ENCODE measurements at regions not wholly inside any gene's neighbourhood (a gene's known extent, or its start where the extent isn't known, plus 50 kb on each side); places are given as distances from the start of the nearest gene placed in this dataset.
"Not testable (repeated sequence)": the region's sequence is repeated elsewhere in the genome, so short reads cannot be mapped to it uniquely, and the experiment has no call there.

GRCh38 chrX:125089761-125090445 is 229.8 kb upstream of the TEX13C start:
- no peak for ATAC-seq
- no peak for DNase-seq (ENCODE audit: low spot score)

- no peak for DNase-seq (ENCODE audit: low spot score)
These were observed 225.8 kb upstream of the TEX13C start for GRCh38 chrX:125093852-125094251.

GRCh38 chrX:125094901-125095300 is 224.8 kb upstream of the TEX13C start:
- no peak for ATAC-seq
- no peak for DNase-seq (ENCODE audit: low spot score)

More at GRCh38 chrX:125093852-125094251, 225.8 kb upstream of the TEX13C start:
- ATAC-seq, result no peak

- DNase-seq (ENCODE audit: low spot score) (no peak), ATAC-seq (no peak)
These were observed 223.2 kb upstream of the TEX13C start for GRCh38 chrX:125096469-125096868.

GRCh38 chrX:125096870-125097269 is 222.8 kb upstream of the TEX13C start:
- no peak for ATAC-seq

GRCh38 chrX:125101971-125102755 is 217.5 kb upstream of the TEX13C start:
- DNase-seq (ENCODE audit: low spot score), result no peak

More at GRCh38 chrX:125096870-125097269, 222.8 kb upstream of the TEX13C start:
- DNase-seq (ENCODE audit: low spot score), result no peak

GRCh38 chrX:125103693-125104092 is 216.0 kb upstream of the TEX13C start:
- no peak for DNase-seq (ENCODE audit: low spot score)
- no peak for ATAC-seq

More at GRCh38 chrX:125101971-125102755, 217.5 kb upstream of the TEX13C start:
- no peak for ATAC-seq

- DNase-seq (ENCODE audit: low spot score) (no peak), ATAC-seq (no peak)
These were observed 210.8 kb upstream of the TEX13C start for GRCh38 chrX:125108921-125109320.

GRCh38 chrX:125131164-125131563 is 188.5 kb upstream of the TEX13C start:
- ATAC-seq, result peak; percentile 82
- DNase-seq (ENCODE audit: low spot score), result no peak

- no peak for DNase-seq (ENCODE audit: low spot score)
- no peak for ATAC-seq
These were observed 187.4 kb upstream of the TEX13C start for GRCh38 chrX:125132274-125132673.

- DNase-seq (ENCODE audit: low spot score), result no peak
- ATAC-seq, result no peak
These were observed 182.2 kb upstream of the TEX13C start for GRCh38 chrX:125137521-125137920.

- no peak for DNase-seq (ENCODE audit: low spot score)
- ATAC-seq, result no peak
These were observed 169.4 kb upstream of the TEX13C start for GRCh38 chrX:125150231-125150630.

- no peak for ATAC-seq
- no peak for DNase-seq (ENCODE audit: low spot score)
These were observed 168.5 kb upstream of the TEX13C start for GRCh38 chrX:125151146-125151545.

- ATAC-seq (no peak), DNase-seq (ENCODE audit: low spot score) (no peak)
These were observed 167.7 kb upstream of the TEX13C start for GRCh38 chrX:125152011-125152410.

- ATAC-seq, result no peak
- no peak for DNase-seq (ENCODE audit: low spot score)
These were observed 166.1 kb upstream of the TEX13C start for GRCh38 chrX:125153621-125154020.

GRCh38 chrX:125154288-125155257 is 165.1 kb upstream of the TEX13C start:
- not testable (repeated sequence) for ATAC-seq; DNase-seq (ENCODE audit: low spot score)

GRCh38 chrX:125155296-125156033 is 164.2 kb upstream of the TEX13C start:
- DNase-seq (ENCODE audit: low spot score); ATAC-seq: not testable (repeated sequence)

GRCh38 chrX:125170459-125170858 is 149.2 kb upstream of the TEX13C start:
- DNase-seq (ENCODE audit: low spot score) (no peak), ATAC-seq (no peak)

- ATAC-seq (no peak), DNase-seq (ENCODE audit: low spot score) (no peak)
These were observed 147.1 kb upstream of the TEX13C start for GRCh38 chrX:125172531-125172930.

- no peak for DNase-seq (ENCODE audit: low spot score)
- ATAC-seq, result no peak
These were observed 143.6 kb upstream of the TEX13C start for GRCh38 chrX:125175991-125176584.

Measured in left lobe of liver (tissue), 2 donors.